ENCODE measurements at regions not wholly inside any gene's neighbourhood (a gene's known extent, or its start where the extent isn't known, plus 50 kb on each side); places are given as distances from the start of the nearest gene placed in this dataset.

GRCh38 chr5:67409126-67409777 lies 212.7 kb upstream of the CD180 start:
- Histone ChIP-seq H3K4ac (ENCODE audit: low read depth, low read length) (no peak overlapping the region), H2AFZ (ENCODE audit: low read length) (no peak overlapping the region)

More at GRCh38 chr5:67409126-67409777, 212.7 kb upstream of the CD180 start:
- Histone ChIP-seq H3T11ph (ENCODE audit: low read length) (no peak overlapping the region), H3K9ac (ENCODE audit: extremely low read depth, insufficient read length, low read length) (no peak overlapping the region), H3K9me3 (ENCODE audit: control insufficient read depth, low read depth, low read length) (no peaks in the 10 kb centered on the region), H4K8ac (replicated peaks; ENCODE audit: insufficient read length, low read depth, low read length) (no peak overlapping the region), H3K14ac (ENCODE audit: insufficient read depth, low read length) (no peak overlapping the region), H3K56ac (ENCODE audit: insufficient read length, low read depth, low read length) (no peak overlapping the region), H4K91ac (ENCODE audit: insufficient read length, low read depth, low read length) (no peak overlapping the region), H2BK12ac (ENCODE audit: insufficient read length, low read depth, low read length) (no peak overlapping the region), H2BK15ac (ENCODE audit: low read depth, low read length) (no peak overlapping the region), H2BK5ac (ENCODE audit: insufficient read length, low read length) (no peak overlapping the region), H3K79me1 (ENCODE audit: insufficient read depth, low read depth, low read length, poor library complexity, severe bottlenecking) (no peaks in the 10 kb centered on the region), H3K23me2 (ENCODE audit: insufficient read length, low read depth, low read length, poor library complexity, severe bottlenecking) (no peaks in the 10 kb centered on the region), H2AK5ac (ENCODE audit: insufficient read length, low read length) (no peak overlapping the region), H3K23ac (ENCODE audit: insufficient read length, low read depth, low read length) (no peak overlapping the region), H3K18ac (ENCODE audit: insufficient read length, low read depth, low read length) (no peak overlapping the region), H3K4me1 (ENCODE audit: insufficient read depth, low read length) (no peaks in the 10 kb centered on the region; the same call in 1 of the 2 replicates), H3K79me2 (ENCODE audit: insufficient read depth, low read length) (no peaks in the 10 kb centered on the region), H2BK20ac (ENCODE audit: low read depth, low read length, poor library complexity, severe bottlenecking) (no peak overlapping the region), H3K27ac (ENCODE audit: insufficient read length, low read depth, low read length) (no peak overlapping the region), H4K20me1 (ENCODE audit: control insufficient read depth, insufficient read depth, insufficient read length) (no peaks in the 10 kb centered on the region), H3K27me3 (ENCODE audit: insufficient read depth, low read length) (no peaks in the 10 kb centered on the region), H2BK120ac (ENCODE audit: low read depth, low read length, poor library complexity, severe bottlenecking) (no peak overlapping the region), H3K4me2 (ENCODE audit: insufficient read depth, insufficient read length, low read length) (no peak overlapping the region), H4K5ac (ENCODE audit: insufficient read length, low read depth, low read length) (no peak overlapping the region)
- no peak for TF ChIP-seq CTCF (conservative IDR thresholded peaks at IDR 0.05)
- H3K27ac Mint-ChIP-seq, result no peak overlapping the region
- no peaks in the 10 kb centered on the region for H3K27me3 Mint-ChIP-seq (ENCODE audit: low read depth)
- H3K4me1 Mint-ChIP-seq, result peaks cover 7 to 8% of the 10 kb centered on the region in 2 experiments
- WGBS (ENCODE audit: extremely low coverage, insufficient read length, low lambda C conversion rate), result no CpG with 5 or more reads among the region's 4 CpGs
- H3K36me3 Mint-ChIP-seq (ENCODE audit: insufficient read depth in 1 of 3, low read depth in 3 of 3), result no peaks in the 10 kb centered on the region
- no peak overlapping the region for H3K4me3 Mint-ChIP-seq
- no peak for DNase-seq
- no peaks in the 10 kb centered on the region for H3K9me3 Mint-ChIP-seq
